Activated naive CD8-positive, alpha-beta T cell treated with anti-CD3 and anti-CD28 coated beads for 36 hours (primary cell): ENCODE measurements at regions not wholly inside any gene's neighbourhood (a gene's known extent, or its start where the extent isn't known, plus 50 kb on each side); places are given as distances from the start of the nearest gene placed in this dataset.

Experiments used
- DNase-seq: peaks from one replicate; pipeline ENCODE4 v3.0.0; 2021
- H3K27ac Mint-ChIP-seq: one replicate; pipeline ENCODE4 v1.8.0; 2022; ENCODE audit warnings: mild to moderate bottlenecking, moderate library complexity, mixed read lengths
- H3K27me3 Mint-ChIP-seq: one replicate; pipeline ENCODE4 v1.8.0; 2022; ENCODE audit warnings: mild to moderate bottlenecking, mixed read lengths
- H3K36me3 Mint-ChIP-seq: one replicate; pipeline ENCODE4 v1.8.0; 2021; ENCODE audit warnings: mild to moderate bottlenecking, mixed read lengths
- H3K4me1 Mint-ChIP-seq: one replicate; pipeline ENCODE4 v1.8.0; 2021; ENCODE audit warnings: mixed read lengths
- H3K4me3 Mint-ChIP-seq: one replicate; pipeline ENCODE4 v1.8.0; 2022; ENCODE audit warnings: mild to moderate bottlenecking, moderate library complexity, mixed read lengths
- H3K9me3 Mint-ChIP-seq: one replicate; pipeline ENCODE4 v1.8.0; 2022; ENCODE audit warnings: mixed read lengths

DNA sequence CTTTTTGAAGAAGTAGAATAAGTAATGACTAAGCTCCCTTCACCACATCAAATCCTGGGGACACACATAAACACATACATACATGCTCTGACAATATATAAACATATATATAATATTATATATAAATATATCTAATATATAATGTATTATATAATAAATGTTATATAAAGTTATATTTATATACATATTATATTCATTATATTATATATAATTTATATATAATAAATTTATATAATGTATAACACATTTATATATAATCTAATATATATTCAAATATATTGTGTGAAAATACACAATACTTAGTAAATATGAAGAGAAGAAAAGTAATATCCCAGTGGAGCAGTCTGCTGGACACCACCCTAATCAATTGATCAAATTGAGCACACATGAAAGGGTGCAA, 2177.9 kb upstream of the CELF4 start:
- Mint-ChIP-seq H3K27me3 (no peaks in the 10 kb centered on the region), H3K36me3 (no peaks in the 10 kb centered on the region), H3K4me3 (no peak overlapping the region), H3K4me1 (no peaks in the 10 kb centered on the region), H3K9me3 (no peaks in the 10 kb centered on the region), H3K27ac (no peak overlapping the region)
- DNase-seq = no peak

DNA sequence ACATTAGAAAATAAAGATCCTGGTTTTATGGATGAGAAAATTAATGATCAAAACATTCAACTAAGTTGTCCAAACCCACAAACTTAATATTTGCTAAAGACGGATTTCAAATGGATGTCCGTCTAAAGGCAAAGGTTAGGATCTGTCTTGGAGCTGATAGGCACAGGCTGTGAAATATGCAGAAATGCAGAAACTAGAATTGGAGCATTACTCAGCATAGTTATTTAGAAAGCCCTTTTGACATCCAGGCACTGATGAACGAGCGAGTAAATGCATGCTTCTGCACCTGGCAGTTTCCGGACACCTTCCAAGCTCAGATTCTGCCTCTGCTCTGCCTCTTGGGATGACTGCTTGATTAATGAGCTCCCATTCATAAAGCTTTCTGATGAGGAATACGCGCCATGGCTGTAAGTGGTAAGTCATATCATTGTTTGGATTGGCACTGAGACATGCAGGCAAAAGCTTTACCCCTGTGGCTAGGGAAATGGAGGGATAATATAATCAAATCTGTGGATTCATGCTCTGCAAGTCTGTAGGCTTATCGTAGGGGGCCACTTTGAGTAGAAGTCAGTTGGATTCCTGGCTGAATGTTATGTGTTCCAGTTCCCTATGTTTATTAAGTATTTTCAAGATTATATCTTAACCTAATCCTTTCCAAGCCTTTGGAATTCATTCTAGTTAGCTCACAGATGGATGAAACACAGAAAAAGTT, 2176.3 kb upstream of the CELF4 start:
- Mint-ChIP-seq H3K4me3 (no peak overlapping the region), H3K27ac (no peak overlapping the region), H3K4me1 (no peaks in the 10 kb centered on the region), H3K9me3 (no peaks in the 10 kb centered on the region), H3K36me3 (no peaks in the 10 kb centered on the region), H3K27me3 (no peaks in the 10 kb centered on the region)
- no peak for DNase-seq

DNA sequence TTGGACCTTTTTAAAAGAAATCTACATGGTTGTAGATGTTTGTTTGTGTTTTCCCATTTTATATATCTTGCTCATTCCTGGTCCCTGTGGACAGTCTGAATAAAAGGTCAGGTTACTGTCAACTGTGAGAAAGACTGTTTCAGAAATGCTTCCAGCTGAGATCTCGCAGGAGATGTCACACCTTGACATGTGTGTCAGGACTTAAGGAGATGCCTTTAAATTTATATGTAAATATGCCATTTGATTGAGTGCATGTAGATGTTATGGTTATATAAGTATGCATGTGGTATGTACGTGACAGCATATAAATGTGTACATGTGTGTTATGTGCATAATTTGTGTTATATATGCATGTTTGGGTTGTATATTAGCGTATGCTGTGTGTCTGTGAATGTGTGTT, 2172.3 kb upstream of the CELF4 start:
- Mint-ChIP-seq H3K36me3 (no peaks in the 10 kb centered on the region), H3K27ac (no peak overlapping the region), H3K9me3 (no peaks in the 10 kb centered on the region), H3K4me3 (no peak overlapping the region), H3K27me3 (no peaks in the 10 kb centered on the region), H3K4me1 (no peaks in the 10 kb centered on the region)
- DNase-seq = no peak

DNA sequence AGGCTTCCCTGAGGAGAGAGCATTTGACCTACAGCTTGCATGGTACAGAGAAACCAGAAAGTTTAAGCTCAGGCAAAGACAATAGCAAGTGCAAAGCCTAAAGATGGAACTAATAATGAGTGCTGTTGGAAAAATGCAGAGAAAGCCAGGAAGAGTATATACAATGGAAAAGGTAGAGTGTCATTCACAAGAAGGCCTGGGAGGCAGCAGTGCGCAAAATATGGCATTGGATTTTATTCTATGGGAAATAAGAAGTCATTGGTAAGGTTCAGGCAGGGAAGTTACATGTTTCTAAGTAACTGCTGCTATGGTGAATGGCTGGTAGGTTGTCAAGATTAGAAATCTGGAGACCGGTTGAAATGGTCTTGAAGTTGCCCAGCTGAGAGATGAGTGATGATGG, 2167.3 kb upstream of the CELF4 start:
- Mint-ChIP-seq H3K27ac (no peak overlapping the region), H3K4me3 (no peak overlapping the region), H3K36me3 (no peaks in the 10 kb centered on the region), H3K27me3 (no peaks in the 10 kb centered on the region), H3K9me3 (no peaks in the 10 kb centered on the region), H3K4me1 (no peaks in the 10 kb centered on the region)
- DNase-seq = no peak

DNA sequence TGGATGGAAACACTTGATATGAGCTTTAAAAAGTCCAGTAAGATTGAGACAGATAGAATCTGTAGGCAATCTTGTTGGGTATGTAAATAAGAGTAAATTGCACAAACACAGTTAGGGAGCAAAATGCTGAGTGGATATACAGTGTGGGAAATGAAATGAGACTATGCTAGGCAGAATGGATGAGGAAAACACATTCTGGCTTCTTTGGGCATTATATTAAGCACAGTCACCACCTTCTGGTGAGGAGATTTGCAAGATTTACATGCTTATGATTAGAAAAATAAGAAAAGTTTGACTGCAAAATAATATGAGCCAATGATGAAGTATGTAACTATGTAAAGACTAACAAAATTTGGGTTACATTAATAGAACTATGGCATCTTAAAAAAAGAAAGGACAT, 2165.0 kb upstream of the CELF4 start:
- Mint-ChIP-seq H3K27me3 (no peaks in the 10 kb centered on the region), H3K36me3 (no peaks in the 10 kb centered on the region), H3K4me3 (no peak overlapping the region), H3K4me1 (no peaks in the 10 kb centered on the region), H3K27ac (no peak overlapping the region), H3K9me3 (no peaks in the 10 kb centered on the region)
- DNase-seq = no peak

DNA sequence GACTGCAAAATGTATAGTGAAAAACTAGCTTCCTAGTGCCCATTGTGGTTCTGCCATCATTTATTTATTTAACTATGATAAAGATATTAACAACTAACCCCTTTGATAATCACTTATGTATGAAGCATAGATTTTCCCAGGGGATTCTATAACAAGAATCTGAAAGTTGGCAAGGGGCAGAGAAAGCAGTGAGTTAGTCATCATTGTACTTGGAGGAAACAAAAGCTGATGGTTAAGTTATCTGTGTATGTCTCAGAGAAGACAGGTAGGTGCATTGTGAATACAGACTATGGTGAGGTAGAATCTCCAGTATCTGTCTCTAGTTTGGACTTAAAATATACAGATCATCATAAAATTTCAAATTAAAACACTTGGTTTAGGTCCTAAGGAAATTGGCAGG, 2159.1 kb upstream of the CELF4 start:
- Mint-ChIP-seq H3K36me3 (no peaks in the 10 kb centered on the region), H3K4me3 (no peak overlapping the region), H3K4me1 (no peaks in the 10 kb centered on the region), H3K27me3 (no peaks in the 10 kb centered on the region), H3K27ac (no peak overlapping the region), H3K9me3 (no peaks in the 10 kb centered on the region)
- no peak for DNase-seq

DNA sequence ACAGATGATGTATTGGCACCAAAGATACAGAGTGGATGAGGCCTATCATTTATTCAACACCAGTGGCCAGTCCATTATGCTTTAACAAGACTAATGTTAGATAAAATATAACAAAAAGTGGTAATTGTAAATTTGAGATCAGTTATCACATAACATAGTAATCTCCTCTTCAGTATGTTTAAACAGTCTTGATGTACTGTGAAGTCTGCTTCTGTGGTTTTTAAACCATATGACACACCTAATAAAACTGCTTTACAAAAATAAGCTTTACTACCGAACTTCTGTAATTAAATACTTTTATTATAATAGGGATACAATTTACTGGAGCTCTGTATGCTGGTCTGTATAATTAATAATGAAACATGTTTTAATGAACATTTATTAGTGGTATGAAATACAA, 2156.1 kb upstream of the CELF4 start:
- DNase-seq = no peak
- H3K9me3 Mint-ChIP-seq = no peaks in the 10 kb centered on the region
- H3K27ac Mint-ChIP-seq = no peak overlapping the region
- H3K4me1 Mint-ChIP-seq = no peaks in the 10 kb centered on the region
- no peak overlapping the region for H3K4me3 Mint-ChIP-seq
- H3K36me3 Mint-ChIP-seq = no peaks in the 10 kb centered on the region
- peaks cover 3% of the 10 kb centered on the region for H3K27me3 Mint-ChIP-seq

DNA sequence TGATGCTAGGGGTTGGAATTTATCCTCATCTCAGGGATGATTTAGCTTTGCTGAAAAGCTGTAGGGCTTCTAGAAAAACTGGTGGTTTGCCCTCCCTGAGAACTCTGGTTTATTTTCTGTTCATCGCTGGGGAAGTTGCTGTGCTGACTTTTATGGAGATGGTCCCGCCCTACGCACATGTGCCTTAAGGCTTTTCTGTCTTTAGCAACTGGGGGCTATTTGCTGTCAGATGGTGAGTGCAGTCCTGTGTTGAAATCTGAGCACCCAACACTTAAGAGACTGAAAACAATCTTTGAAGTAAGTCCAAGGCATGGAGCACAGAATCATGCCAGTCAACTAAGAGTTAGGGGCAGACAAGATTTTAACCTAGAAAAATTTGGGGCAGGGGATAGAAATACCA, 2148.4 kb upstream of the CELF4 start:
- no peaks in the 10 kb centered on the region for H3K36me3 Mint-ChIP-seq
- no peaks in the 10 kb centered on the region for H3K9me3 Mint-ChIP-seq
- DNase-seq = no peak
- H3K27ac Mint-ChIP-seq = no peak overlapping the region
- H3K4me3 Mint-ChIP-seq = no peak overlapping the region
- H3K27me3 Mint-ChIP-seq = no peaks in the 10 kb centered on the region
- H3K4me1 Mint-ChIP-seq = no peaks in the 10 kb centered on the region

DNA sequence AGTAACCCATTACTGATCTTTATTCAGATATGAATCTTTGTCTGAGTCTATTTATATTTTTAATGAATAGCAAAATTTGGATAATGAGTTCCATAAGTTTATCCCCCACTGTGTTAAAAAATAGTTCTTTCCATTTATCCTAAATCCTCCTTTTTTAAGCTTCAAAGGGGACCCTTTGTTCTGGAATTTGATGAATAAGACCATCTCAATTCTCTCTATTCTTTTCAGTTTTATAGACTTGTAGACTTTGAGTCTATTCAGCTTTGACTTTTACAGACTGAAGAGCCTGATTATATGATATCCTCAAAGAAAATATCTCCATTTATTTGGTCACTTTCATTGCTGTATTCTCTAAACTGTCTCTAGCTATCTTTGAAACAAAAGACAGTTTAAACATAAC, 2146.1 kb upstream of the CELF4 start:
- no peak overlapping the region for H3K27ac Mint-ChIP-seq
- no peak overlapping the region for H3K4me3 Mint-ChIP-seq

DNA sequence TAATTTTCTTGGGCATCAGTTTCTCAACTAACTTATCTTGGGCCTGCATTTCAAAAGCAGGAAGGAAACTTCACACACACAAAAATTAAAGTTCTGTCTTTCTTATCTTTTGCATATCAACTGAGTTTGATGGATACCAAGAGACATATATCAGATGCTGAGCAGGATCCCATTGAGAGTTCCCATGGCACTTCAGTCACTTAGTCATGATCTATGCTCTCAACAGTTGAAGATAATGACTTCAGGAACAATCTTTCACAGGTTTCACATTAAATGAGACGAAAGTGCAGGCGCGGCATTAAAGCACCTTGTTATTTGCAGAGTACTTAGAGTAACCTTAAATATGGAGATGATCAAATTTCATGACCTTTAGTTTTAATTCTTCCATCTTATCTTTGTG, 2139.8 kb upstream of the CELF4 start:
- Mint-ChIP-seq H3K36me3 (no peaks in the 10 kb centered on the region), H3K4me3 (no peak overlapping the region), H3K4me1 (no peaks in the 10 kb centered on the region), H3K27ac (no peak overlapping the region), H3K9me3 (no peaks in the 10 kb centered on the region), H3K27me3 (no peaks in the 10 kb centered on the region)
- no peak for DNase-seq

More for the DNA sequence above, 2146.1 kb upstream of the CELF4 start:
- Mint-ChIP-seq H3K4me1 (no peaks in the 10 kb centered on the region), H3K9me3 (no peaks in the 10 kb centered on the region), H3K36me3 (no peaks in the 10 kb centered on the region), H3K27me3 (no peaks in the 10 kb centered on the region)
- DNase-seq = no peak

DNA sequence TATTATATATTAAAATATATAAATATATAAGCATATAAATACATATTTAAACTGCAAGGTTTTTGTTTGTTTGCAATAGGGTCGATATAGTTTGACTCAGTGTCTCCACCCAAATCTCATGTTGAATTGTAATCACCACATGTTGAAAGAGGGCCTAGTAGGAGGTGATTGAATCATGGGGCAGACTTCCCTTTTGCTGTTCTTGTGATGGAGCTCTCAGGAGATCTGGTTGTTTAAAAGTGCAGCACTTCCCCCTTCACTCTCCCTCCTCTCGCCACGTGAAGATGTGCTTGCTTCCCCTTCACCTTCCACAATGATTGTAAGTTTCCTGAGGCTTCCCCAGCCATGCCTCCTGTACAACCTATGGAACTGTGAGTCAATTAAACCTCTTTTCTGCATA, 2137.3 kb upstream of the CELF4 start:
- DNase-seq = no peak
- H3K36me3 Mint-ChIP-seq = no peaks in the 10 kb centered on the region
- H3K4me1 Mint-ChIP-seq = no peaks in the 10 kb centered on the region
- H3K9me3 Mint-ChIP-seq = no peaks in the 10 kb centered on the region
- no peaks in the 10 kb centered on the region for H3K27me3 Mint-ChIP-seq
- no peak overlapping the region for H3K27ac Mint-ChIP-seq
- H3K4me3 Mint-ChIP-seq = no peak overlapping the region

DNA sequence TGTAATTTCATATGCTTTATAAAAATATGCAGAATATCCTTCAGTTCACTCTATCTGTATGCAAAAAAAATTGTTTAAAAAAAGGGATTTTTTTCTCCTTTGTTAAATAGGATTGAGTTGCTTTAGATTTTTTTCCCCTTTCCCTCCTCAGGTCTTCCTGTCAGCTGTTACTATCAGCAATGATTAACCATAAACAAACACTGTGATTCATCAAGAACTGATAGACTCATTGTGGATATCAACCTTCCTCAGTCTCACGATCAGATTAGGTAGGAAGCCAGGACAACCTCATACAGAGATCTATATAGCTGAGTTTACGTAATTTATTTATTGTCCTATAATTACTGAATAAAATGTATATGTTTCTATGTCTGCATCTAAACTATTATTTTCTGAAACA, 2136.2 kb upstream of the CELF4 start:
- no peaks in the 10 kb centered on the region for H3K4me1 Mint-ChIP-seq
- no peaks in the 10 kb centered on the region for H3K36me3 Mint-ChIP-seq
- no peak overlapping the region for H3K4me3 Mint-ChIP-seq
- H3K27ac Mint-ChIP-seq = no peak overlapping the region
- no peaks in the 10 kb centered on the region for H3K27me3 Mint-ChIP-seq
- DNase-seq = no peak
- H3K9me3 Mint-ChIP-seq = no peaks in the 10 kb centered on the region

DNA sequence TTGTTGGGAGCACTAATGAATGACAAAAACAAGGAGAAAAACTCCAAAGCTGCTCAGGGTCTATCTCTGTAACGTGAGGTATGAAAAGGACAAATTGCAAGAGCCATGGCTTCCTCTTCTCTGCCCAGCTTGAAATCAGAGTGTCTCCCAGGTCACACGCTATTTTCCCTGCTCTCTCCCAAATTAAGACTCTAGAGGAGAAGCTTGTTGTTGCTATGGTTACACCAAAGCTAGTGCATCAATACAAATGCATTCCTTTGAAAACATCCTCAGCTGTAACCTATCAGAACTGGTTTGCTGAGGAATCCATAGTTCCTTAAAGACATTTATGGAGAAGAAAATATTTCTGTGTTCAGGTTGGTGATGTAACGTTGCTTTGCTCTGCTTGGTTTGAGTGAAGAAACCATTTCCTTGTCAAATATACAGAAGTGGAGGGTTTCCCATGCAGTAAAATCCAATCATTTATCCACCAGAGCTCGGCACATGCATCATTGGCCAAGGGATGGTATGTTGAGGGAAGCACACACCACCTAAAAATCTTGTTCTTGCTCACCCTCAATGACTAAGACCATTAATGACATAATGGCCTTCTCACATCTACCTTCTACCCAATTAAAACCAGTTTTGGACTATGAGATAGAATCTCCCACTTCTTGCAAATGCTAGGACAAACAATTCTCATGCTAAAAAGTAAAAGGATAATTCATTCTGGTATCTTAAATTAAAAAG, 2135.6 kb upstream of the CELF4 start:
- H3K4me3 Mint-ChIP-seq = no peak overlapping the region
- DNase-seq = no peak
- no peak overlapping the region for H3K27ac Mint-ChIP-seq
- no peaks in the 10 kb centered on the region for H3K9me3 Mint-ChIP-seq
- no peaks in the 10 kb centered on the region for H3K4me1 Mint-ChIP-seq
- H3K36me3 Mint-ChIP-seq = no peaks in the 10 kb centered on the region
- no peaks in the 10 kb centered on the region for H3K27me3 Mint-ChIP-seq

DNA sequence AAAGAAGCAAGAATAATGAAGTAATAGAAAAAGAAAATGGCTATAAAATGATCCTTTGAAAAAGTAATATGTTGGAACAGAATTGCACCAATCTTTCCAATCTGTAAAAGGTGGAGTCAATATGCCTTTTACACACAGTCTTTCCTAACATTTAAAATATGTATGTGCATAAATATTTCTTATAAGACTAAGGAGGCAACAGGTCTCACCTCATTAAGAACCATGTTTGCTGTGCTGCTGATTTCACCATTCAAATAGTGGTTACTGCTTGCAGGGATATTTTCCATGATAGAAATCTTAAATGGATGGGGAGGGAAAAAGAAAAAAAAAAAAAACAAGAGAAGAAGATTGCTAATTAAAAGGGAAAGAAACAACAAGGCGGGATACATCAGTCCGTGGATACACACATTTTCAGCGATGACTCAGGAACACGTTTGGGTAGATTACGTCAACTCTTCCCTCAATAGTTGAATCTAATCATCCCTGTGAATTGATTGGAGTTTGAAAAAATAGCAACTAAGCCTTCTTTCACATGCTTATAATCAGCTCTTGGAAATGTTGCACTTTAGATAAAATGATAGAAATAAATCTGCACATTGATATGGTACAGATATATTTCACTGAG, 2133.9 kb upstream of the CELF4 start:
- H3K27ac Mint-ChIP-seq = no peak overlapping the region
- no peaks in the 10 kb centered on the region for H3K9me3 Mint-ChIP-seq
- DNase-seq = no peak
- H3K27me3 Mint-ChIP-seq = no peaks in the 10 kb centered on the region
- H3K4me1 Mint-ChIP-seq = no peaks in the 10 kb centered on the region
- H3K4me3 Mint-ChIP-seq = no peak overlapping the region
- no peaks in the 10 kb centered on the region for H3K36me3 Mint-ChIP-seq

DNA sequence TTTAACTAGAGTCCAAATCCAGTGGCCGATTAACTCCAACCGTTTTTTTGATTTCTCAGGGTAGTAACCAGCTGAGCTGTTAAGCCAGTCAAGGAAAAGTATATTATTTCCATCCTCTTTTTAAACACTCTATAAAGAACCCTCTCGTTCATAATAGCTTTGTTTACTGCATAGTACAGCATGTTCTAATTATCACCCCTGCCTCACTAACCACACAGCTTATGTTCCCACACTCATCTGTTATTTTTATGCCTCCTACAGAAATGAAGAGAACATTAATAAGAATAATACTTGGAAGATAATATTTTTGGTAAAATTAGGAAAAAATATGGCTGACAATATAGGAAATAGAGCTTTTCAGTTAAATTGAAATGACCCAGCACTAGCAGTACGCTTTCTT, 2132.8 kb upstream of the CELF4 start:
- H3K9me3 Mint-ChIP-seq = no peaks in the 10 kb centered on the region
- H3K4me1 Mint-ChIP-seq = no peaks in the 10 kb centered on the region
- no peaks in the 10 kb centered on the region for H3K27me3 Mint-ChIP-seq

DNA sequence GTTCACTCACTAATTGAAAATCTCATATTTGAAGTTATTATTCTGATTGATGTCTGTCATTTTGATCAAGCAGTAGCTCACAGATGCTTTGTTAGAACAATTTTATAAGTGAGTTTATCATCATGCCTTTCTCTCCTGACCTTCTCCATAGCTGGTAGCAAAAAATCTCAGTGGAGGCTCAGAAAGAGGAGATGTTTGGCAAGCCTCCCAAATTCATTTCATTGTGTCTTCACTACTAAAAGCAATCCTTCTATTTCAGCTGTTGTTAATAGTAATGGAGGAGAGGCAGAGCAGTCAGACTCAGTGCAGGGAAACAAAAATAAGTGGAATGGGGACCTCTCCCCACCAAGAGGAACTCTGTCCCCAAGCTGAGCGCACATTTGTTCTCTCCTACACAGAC, 2127.8 kb upstream of the CELF4 start:
- no peaks in the 10 kb centered on the region for H3K9me3 Mint-ChIP-seq
- H3K27ac Mint-ChIP-seq = no peak overlapping the region
- no peaks in the 10 kb centered on the region for H3K36me3 Mint-ChIP-seq
- no peak overlapping the region for H3K4me3 Mint-ChIP-seq
- H3K27me3 Mint-ChIP-seq = no peaks in the 10 kb centered on the region
- H3K4me1 Mint-ChIP-seq = no peaks in the 10 kb centered on the region
- no peak for DNase-seq

More for the DNA sequence above, 2132.8 kb upstream of the CELF4 start:
- DNase-seq = no peak
- no peak overlapping the region for H3K27ac Mint-ChIP-seq
- no peaks in the 10 kb centered on the region for H3K36me3 Mint-ChIP-seq
- no peak overlapping the region for H3K4me3 Mint-ChIP-seq
